ENCODE measurements at regions not wholly inside any gene's neighbourhood (a gene's known extent, or its start where the extent isn't known, plus 50 kb on each side); places are given as distances from the start of the nearest gene placed in this dataset.

- DNase-seq (ENCODE audit: extremely low read depth, low read depth), result no peak
Observed at GRCh38 chr10:53025172-53025711, 252.7 kb upstream of the MBL2 start.

GRCh38 chr10:53023411-53023810 is 250.8 kb upstream of the MBL2 start:
- DNase-seq (ENCODE audit: extremely low read depth, low read depth), result no peak

- DNase-seq (ENCODE audit: extremely low read depth, low read depth), result no peak
Observed at GRCh38 chr10:53022611-53023088, 250.1 kb upstream of the MBL2 start.

GRCh38 chr10:53013201-53013810 is 240.7 kb upstream of the MBL2 start:
- no peak for DNase-seq (ENCODE audit: extremely low read depth, low read depth)

- DNase-seq (ENCODE audit: extremely low read depth, low read depth), result no peak
Observed at GRCh38 chr10:53009961-53010907, 237.7 kb upstream of the MBL2 start.

- no peak for DNase-seq (ENCODE audit: extremely low read depth, low read depth)
Observed at GRCh38 chr10:53007527-53007842, 234.9 kb upstream of the MBL2 start.

- no peak for DNase-seq (ENCODE audit: extremely low read depth, low read depth)
Observed at GRCh38 chr10:53006663-53007526, 234.3 kb upstream of the MBL2 start.

- no peak for DNase-seq (ENCODE audit: extremely low read depth, low read depth)
Observed at GRCh38 chr10:53005612-53006345, 233.2 kb upstream of the MBL2 start.

- DNase-seq (ENCODE audit: extremely low read depth, low read depth), result no peak
Observed at GRCh38 chr10:53003094-53003493, 230.5 kb upstream of the MBL2 start.

DNA sequence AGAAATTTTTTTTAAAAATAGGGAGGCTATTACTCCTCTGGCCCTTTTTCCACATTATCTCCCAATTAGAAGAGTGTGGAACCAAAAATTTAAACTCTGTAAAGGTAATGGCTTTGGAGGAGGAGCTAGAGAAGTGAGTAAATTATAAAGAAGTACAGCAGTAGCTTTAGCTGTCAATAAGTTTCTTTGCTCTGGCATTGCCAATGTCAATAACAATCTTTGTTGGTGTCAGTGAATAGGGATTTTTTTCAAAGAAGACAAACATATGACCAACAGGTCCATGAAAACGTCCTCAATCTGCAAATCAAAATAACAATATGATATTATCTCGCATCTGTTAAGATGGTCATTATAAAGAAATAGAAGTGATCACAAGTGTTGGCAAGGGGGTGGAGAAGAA is 227.1 kb upstream of the MBL2 start:
- no peak for DNase-seq (ENCODE audit: extremely low read depth, low read depth)

- no peak for DNase-seq (ENCODE audit: extremely low read depth, low read depth)
Observed at GRCh38 chr10:52999258-52999657, 226.7 kb upstream of the MBL2 start.

DNA sequence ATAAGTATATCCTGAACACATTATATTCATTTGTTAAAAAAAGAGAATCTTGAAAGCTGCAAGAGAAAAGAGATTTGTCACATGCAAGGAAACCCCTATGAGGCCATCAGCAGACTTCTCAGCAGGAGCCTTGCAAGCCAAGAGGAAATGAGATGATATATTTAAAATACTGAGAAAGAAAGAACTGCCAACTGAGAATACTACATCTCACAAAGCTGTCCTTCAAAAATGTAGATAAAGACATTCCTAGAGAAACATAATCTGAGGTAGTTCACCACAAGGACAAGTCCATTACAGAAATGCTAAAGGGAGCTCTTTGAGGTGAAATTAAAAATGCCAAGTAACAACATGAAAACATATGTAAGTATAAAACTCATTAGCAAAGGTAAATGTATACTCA is 224.4 kb upstream of the MBL2 start:
- DNase-seq (ENCODE audit: extremely low read depth, low read depth), result no peak

GRCh38 chr10:52994370-52994769 is 221.8 kb upstream of the MBL2 start:
- no peak for DNase-seq (ENCODE audit: extremely low read depth, low read depth)

DNA sequence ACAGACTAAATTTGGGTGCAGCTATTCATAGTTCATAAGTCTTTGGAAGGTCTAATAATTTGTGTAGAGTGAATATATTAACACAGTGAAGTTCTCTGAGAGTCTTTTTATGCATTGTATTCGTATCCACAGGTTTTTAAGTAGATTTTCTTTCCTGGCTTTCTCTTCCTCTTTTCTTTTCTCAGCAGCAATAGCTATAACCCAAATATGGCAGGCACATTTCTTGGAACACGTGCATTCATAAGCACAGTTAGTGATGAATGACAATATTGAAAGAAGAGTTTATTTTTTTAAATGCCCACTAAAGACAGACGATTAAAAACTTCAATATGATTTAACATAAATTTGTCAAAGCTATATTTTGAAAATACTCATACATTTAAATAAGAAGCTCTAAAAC is 220.5 kb upstream of the MBL2 start:
- no peak for DNase-seq (ENCODE audit: extremely low read depth, low read depth)

DNA sequence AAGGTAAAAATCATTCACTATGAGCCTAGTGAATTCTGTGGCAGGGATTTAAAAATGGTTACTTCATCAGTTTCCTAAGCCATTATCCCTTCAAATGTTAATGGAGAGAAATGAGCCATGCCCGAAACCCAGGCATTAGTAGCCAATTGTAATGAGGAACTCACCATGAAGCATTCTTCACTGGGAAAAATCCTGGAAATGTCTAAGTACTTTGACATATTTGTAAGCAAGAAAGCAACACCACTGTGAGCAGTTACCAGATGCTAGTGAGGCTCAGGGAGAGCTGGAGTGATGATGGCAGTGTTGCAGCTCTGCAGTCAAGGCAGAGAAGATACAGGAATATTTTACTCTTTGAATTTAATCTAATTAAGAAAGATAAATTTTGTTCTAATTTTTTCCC is 220.0 kb upstream of the MBL2 start:
- DNase-seq (ENCODE audit: extremely low read depth, low read depth), result no peak

GRCh38 chr10:52988923-52989322 is 216.3 kb upstream of the MBL2 start:
- no peak for DNase-seq (ENCODE audit: extremely low read depth, low read depth)

- no peak for DNase-seq (ENCODE audit: extremely low read depth, low read depth)
Observed at GRCh38 chr10:52986125-52986524, 213.5 kb upstream of the MBL2 start.

DNA sequence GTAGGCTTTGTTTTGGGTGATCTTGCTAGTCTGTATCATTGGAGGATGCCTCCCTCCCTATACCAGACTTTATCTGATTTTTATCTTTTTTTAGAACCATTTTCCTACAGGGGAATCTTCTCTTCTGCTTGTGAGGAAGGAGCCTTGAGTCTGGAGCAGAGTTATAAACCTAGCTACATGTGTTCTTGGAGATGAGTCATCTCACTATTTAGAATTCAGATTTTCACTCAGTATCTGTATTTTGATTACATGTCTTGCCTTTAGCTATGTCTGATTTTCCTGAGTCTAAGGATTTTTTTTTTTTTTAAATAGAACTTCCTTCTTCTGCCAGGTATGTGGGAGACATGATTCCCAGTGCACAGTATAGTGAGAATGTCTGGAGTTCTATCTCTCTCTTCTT is 211.6 kb upstream of the MBL2 start:
- DNase-seq (ENCODE audit: extremely low read depth, low read depth), result no peak

GRCh38 chr10:52979295-52979990 is 206.9 kb upstream of the MBL2 start:
- DNase-seq (ENCODE audit: extremely low read depth, low read depth), result no peak

- no peak for DNase-seq (ENCODE audit: extremely low read depth, low read depth)
Observed at GRCh38 chr10:52977581-52977980, 205.0 kb upstream of the MBL2 start.
